ENCODE measurements at regions not wholly inside any gene's neighbourhood (a gene's known extent, or its start where the extent isn't known, plus 50 kb on each side); places are given as distances from the start of the nearest gene placed in this dataset. TPM values are rescaled to one million over a fixed set of nuclear protein-coding genes. Genes with fewer than 3 reads are reported as not detected.

Small RNAs in the stretch of these regions (small RNA-seq; reads per million reads assigned to genes)
- gene AL356277.1 (not detected), gene TXNP7 (not detected)

Measured in K562 (cell line).